ENCODE measurements at regions not wholly inside any gene's neighbourhood (a gene's known extent, or its start where the extent isn't known, plus 50 kb on each side); places are given as distances from the start of the nearest gene placed in this dataset.

DNA sequence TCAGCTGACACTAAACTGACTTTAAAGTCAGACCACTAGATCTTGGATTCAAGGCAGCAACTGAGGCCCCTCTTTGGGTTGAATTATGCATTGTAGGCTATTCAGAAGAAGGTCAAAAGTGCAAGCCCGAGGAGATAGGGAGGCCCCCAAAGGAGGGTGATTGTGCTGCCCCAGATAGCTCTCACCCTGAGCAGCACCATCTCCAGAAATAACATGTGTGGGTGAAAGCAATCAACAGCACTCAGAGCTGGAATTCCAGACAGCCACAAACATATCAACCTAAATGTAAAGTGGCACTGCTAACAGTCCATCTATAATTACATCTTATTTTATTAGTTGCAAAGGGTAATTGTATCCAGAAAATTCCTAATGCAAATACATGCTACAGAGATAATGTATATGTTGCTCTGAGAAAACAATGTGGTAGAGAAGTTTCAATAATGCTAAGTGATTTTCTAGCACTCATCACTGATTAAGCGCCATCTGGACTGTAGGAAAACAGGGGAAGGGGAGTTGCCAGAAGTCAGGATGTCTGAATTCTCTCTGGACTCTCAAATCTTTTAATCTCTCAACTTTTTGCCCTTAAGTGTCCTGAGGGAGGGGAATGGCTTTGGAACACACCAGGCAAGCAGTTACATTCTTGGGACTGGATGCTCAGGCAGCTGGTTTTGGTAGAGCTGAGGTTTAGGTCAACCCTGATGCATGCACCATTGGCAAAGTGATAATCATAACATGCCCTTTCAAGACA is 61.8 kb upstream of the SFRP2 start:
- no peak for DNase-seq (ENCODE audit: low spot score)

DNA sequence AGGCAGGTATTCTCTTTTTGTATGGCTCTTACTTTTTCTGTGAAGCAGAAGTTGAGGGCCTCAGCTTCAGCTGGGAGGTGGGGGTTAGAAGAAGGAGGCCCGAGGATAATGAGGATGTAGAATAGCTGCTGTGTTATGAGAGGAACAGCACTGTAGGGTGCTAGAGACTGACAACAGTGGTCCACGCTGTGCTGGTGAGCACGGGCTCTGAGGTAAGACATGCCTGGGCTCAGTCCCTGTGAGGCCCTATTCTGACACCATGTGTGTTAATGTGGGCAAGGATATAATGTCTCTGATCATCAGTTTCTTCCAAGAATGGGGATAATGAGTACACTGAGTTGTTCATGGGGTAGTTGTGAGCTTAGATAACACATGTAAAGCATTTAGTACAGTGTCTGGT is 55.3 kb upstream of the SFRP2 start:
- DNase-seq (ENCODE audit: low spot score) = no peak

Data from CD4-positive, alpha-beta T cell treated with Interleukin-15 for 4 hours (primary cell).